Keratinocyte (primary cell): ENCODE measurements at regions not wholly inside any gene's neighbourhood (a gene's known extent, or its start where the extent isn't known, plus 50 kb on each side); places are given as distances from the start of the nearest gene placed in this dataset.

ENCODE experiments used
- DNase-seq: peaks from one replicate; pipeline ENCODE4 v3.0.0-alpha.2; 2011; ENCODE audit warnings: low read depth, missing footprints, low spot score
- FAIRE-seq: peaks from 2 replicates; lab custom pipeline; 2011; peaks lifted over from hg19 to GRCh38; lab: Jason Lieb, UNC
- H2AFZ ChIP-seq: 2 replicates; pipeline ENCODE4 v1.6.0; 2012; ENCODE audit warnings: low read length, control low read depth, inconsistent platforms; ENCODE audit not compliant: control insufficient read depth
- H3K27ac ChIP-seq: 2 replicates; pipeline ENCODE4 v1.5.1; 2011; ENCODE audit warnings: low read length; ENCODE audit not compliant: control insufficient read depth, insufficient read depth
- H3K27me3 ChIP-seq: 3 replicates; pipeline ENCODE4 v1.6.0; 2011; ENCODE audit warnings: low read length; ENCODE audit not compliant: control insufficient read depth, insufficient read depth; ENCODE audit errors: extremely low read depth
- H3K36me3 ChIP-seq, 2 experiments: 2 replicates in 1 of 2; 3 replicates in 1 of 2; pipeline ENCODE4 v1.5.1; 2011; ENCODE audit warnings: low read length in 2 of 2, mild to moderate bottlenecking in 1 of 2; ENCODE audit not compliant: control insufficient read depth in 2 of 2, insufficient read depth in 2 of 2; ENCODE audit errors: extremely low read depth in 1 of 2
- H3K4me1 ChIP-seq: 3 replicates; pipeline ENCODE4 v1.5.1; 2011; ENCODE audit warnings: low read length; ENCODE audit not compliant: control insufficient read depth, insufficient read depth; ENCODE audit errors: extremely low read depth
- H3K4me2 ChIP-seq: 3 replicates; pipeline ENCODE4 v1.6.0; 2011; ENCODE audit warnings: low read depth, low read length; ENCODE audit not compliant: control insufficient read depth, insufficient read depth; ENCODE audit errors: extremely low read depth
- H3K4me3 ChIP-seq, 3 experiments: fragments of 200-600 bp in 1 of 3; sonication (generic) in 1 of 3; 2 replicates in 2 of 3; 3 replicates in 1 of 3; pipeline ENCODE4 v1.5.1; 2011 to 2016; ENCODE audit warnings: low read length in 3 of 3, mild to moderate bottlenecking in 3 of 3, control low read depth in 2 of 3, inconsistent platforms in 1 of 3, low read depth in 1 of 3, mixed read lengths in 1 of 3, mixed run types in 1 of 3, moderate library complexity in 1 of 3; ENCODE audit not compliant: control insufficient read depth in 2 of 3, insufficient read depth in 2 of 3; ENCODE audit errors: extremely low read depth in 1 of 3
- H3K79me2 ChIP-seq: 2 replicates; pipeline ENCODE4 v1.6.0; 2012; ENCODE audit warnings: low read length; ENCODE audit not compliant: control insufficient read depth, insufficient read depth
- H3K9ac ChIP-seq: 3 replicates; pipeline ENCODE4 v1.6.0; 2011; ENCODE audit warnings: low read length; ENCODE audit not compliant: control insufficient read depth, insufficient read depth; ENCODE audit errors: extremely low read depth
- H3K9me1 ChIP-seq: 3 replicates; pipeline ENCODE4 v1.6.0; 2011; ENCODE audit warnings: low read length; ENCODE audit not compliant: control insufficient read depth, insufficient read depth; ENCODE audit errors: extremely low read depth
- H3K9me3 ChIP-seq: 2 replicates; pipeline ENCODE4 v1.5.1; 2012; ENCODE audit warnings: low read depth, low read length; ENCODE audit not compliant: control insufficient read depth
- H4K20me1 ChIP-seq: 3 replicates; pipeline ENCODE4 v1.6.0; 2011; ENCODE audit warnings: low read length; ENCODE audit not compliant: control insufficient read depth, insufficient read depth; ENCODE audit errors: extremely low read depth
- CTCF ChIP-seq, 3 experiments: IDR thresholded peaks in 1 of 3; conservative IDR thresholded peaks in 1 of 3; optimal IDR thresholded peaks in 1 of 3; 2 replicates in 2 of 3; 3 replicates in 1 of 3; pipeline versions ENCODE3 to v1.5.1; 2011; ENCODE audit warnings: low read length in 3 of 3, mild to moderate bottlenecking in 3 of 3, moderate library complexity in 2 of 3, control low read depth in 1 of 3, inconsistent platforms in 1 of 3; ENCODE audit not compliant: insufficient read depth in 2 of 3; ENCODE audit errors: extremely low read depth in 1 of 3
- EZH2 ChIP-seq: IDR thresholded peaks from one replicate; pipeline ENCODE4 v1.6.1; 2012; ENCODE audit warnings: inconsistent platforms, mild to moderate bottlenecking, low read length, moderate library complexity
- dilution Hi-C: fragments of 300-500 bp; cut with MboI; formaldehyde crosslinking; loops from one replicate; pipeline ENCODE4 v1.7.0; 2020; ENCODE audit warnings: low sequenced_read_pairs; ENCODE audit not compliant: extremely low pct_ligation_motif_present

DNA sequence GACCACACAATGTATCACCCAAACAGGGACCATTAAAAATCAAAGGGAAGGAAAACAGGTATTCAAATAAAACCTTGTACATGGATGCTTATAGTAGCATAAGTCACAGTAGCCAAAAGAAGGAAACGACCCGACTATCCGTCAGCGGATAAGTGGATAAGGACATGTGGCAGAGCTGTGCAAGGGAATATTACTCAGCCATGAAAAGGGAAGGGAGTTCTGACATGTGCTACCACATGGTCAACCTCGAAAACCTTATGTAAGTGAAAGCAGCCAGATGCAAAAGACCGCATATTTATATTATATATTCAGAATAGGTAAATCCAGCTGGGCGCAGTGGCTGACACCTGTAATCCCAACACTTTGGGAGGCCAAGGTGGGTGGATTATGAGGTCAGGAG lies 193.3 kb downstream of the NPHP4 start:
- Histone ChIP-seq H3K9ac (no peak overlapping the region), H3K4me1 (no peaks in the 10 kb centered on the region), H3K79me2 (no peaks in the 10 kb centered on the region), H3K9me3 (peaks cover 4% of the 10 kb centered on the region), H3K27me3 (no peaks in the 10 kb centered on the region), H3K36me3 (no peaks in the 10 kb centered on the region), H3K4me3 (no peak overlapping the region), H3K4me2 (no peak overlapping the region), H3K9me1 (no peaks in the 10 kb centered on the region), H2AFZ (no peak overlapping the region), H3K27ac (no peak overlapping the region), H4K20me1 (no peaks in the 10 kb centered on the region)
- FAIRE-seq (no peak), DNase-seq (no peak)
- TF ChIP-seq CTCF (optimal IDR thresholded peaks at IDR 0.05 in 1 of 3, IDR thresholded peaks at IDR 0.05 in 1 of 3, conservative IDR thresholded peaks at IDR 0.05 in 1 of 3; ENCODE audit: extremely low read depth in 1 of 3, insufficient read depth in 2 of 3, low read length in 3 of 3) (no peak), EZH2 (no peak)
- dilution Hi-C loops = no loop called here

DNA sequence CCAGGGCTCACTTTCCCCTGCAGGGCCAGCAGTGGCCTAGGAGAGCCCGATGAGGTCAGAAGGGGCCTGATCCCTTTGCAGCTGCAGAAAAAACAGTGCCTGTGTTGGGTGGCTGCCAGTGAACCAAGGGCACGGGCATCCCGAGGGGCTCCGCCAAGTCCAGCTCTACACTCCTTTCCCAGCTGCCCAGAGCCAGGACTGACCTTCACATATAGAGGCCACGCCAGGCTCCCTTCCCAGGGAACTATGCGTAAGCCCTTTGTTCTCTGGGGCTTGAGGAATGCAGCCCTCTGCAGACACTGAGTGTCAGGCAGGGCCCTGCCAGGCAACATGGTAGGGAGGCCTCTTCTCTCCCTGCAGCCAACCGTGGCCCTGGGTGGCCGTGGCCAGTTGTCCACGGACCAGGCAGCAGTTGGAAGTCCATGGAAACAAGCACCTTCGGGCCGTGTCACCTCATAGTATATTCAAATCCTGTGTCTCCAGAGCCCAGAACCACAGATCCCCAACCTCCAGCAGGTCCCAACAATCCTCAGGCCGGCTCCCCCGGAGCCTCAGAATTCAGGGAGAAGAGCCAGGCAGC lies 194.0 kb downstream of the NPHP4 start:
- Histone ChIP-seq H3K4me1 (no peaks in the 10 kb centered on the region), H3K4me3 (no peak overlapping the region), H2AFZ (no peak overlapping the region), H3K27ac (no peak overlapping the region), H3K9me1 (no peaks in the 10 kb centered on the region), H4K20me1 (no peaks in the 10 kb centered on the region), H3K79me2 (no peaks in the 10 kb centered on the region), H3K9ac (no peak overlapping the region), H3K27me3 (no peaks in the 10 kb centered on the region), H3K9me3 (peaks cover 4% of the 10 kb centered on the region), H3K36me3 (no peaks in the 10 kb centered on the region), H3K4me2 (no peak overlapping the region)
- DNase-seq (no peak), FAIRE-seq (no peak)
- TF ChIP-seq CTCF (optimal IDR thresholded peaks at IDR 0.05 in 1 of 3, IDR thresholded peaks at IDR 0.05 in 1 of 3, conservative IDR thresholded peaks at IDR 0.05 in 1 of 3; ENCODE audit: extremely low read depth in 1 of 3, insufficient read depth in 2 of 3, low read length in 3 of 3) (no peak), EZH2 (no peak)
- dilution Hi-C loops = no loop called here
